ENCODE measurements at regions not wholly inside any gene's neighbourhood (a gene's known extent, or its start where the extent isn't known, plus 50 kb on each side); places are given as distances from the start of the nearest gene placed in this dataset.

- no TSS peak for BruUV-seq (replicated peaks)
- ATAC-seq (no peak), DNase-seq (ENCODE audit: low read depth, low spot score) (no peak)
- POLR2A ChIA-PET, result no interaction called here
- Histone ChIP-seq H3K36me3 (ENCODE audit: control insufficient read depth, insufficient read depth, low read length) (no peaks in the 10 kb centered on the region), H3K4me3 (ENCODE audit: low read depth in 2 of 2, low read length in 2 of 2) (no peak overlapping the region), H3K27ac (ENCODE audit: low read length) (no peak overlapping the region), H3K9me3 (ENCODE audit: control insufficient read depth, insufficient read depth, low read depth, low read length) (no peaks in the 10 kb centered on the region), H3K27me3 (ENCODE audit: control insufficient read depth, insufficient read depth, low read length) (no peaks in the 10 kb centered on the region), H3K4me1 (ENCODE audit: control insufficient read depth, insufficient read depth, low read length) (no peaks in the 10 kb centered on the region)
- CTCF ChIA-PET, result no interaction called here
- in situ Hi-C loops (cut with HindIII; ENCODE audit: low pct_unique_long_range_greater_than_20kb, low sequenced_read_pairs) (no loop called here), intact Hi-C loops (cut with micrococcal nuclease; ENCODE audit: unreplicated experiment) (no loop called here)
- TF ChIP-seq POLR2AphosphoS5 (IDR thresholded peaks at IDR 0.05; ENCODE audit: low read depth, low read length) (no peak), CTCF (IDR thresholded peaks at IDR 0.05) (no peak), TCF7L2 (IDR thresholded peaks at IDR 0.05; ENCODE audit: low read depth, low read length) (no peak), SIN3A (IDR thresholded peaks at IDR 0.05; ENCODE audit: borderline replicate concordance, insufficient read depth, low read depth, low read length) (no peak), REST (IDR thresholded peaks at IDR 0.05; ENCODE audit: insufficient read depth in 1 of 2, low read depth in 2 of 2, low read length in 1 of 2) (no peak)
These were observed 146.4 kb upstream of the CIBAR2 start for GRCh38 chr16:85258629-85259028.

GRCh38 chr16:85259115-85259831 lies 147.0 kb upstream of the CIBAR2 start:
- intact Hi-C loops (cut with micrococcal nuclease; ENCODE audit: unreplicated experiment), result no loop called here
- DNase-seq (ENCODE audit: low read depth, low spot score) (no peak), ATAC-seq (no peak)
- in situ Hi-C loops (cut with HindIII; ENCODE audit: low pct_unique_long_range_greater_than_20kb, low sequenced_read_pairs), result no loop called here
- TF ChIP-seq REST (IDR thresholded peaks at IDR 0.05; ENCODE audit: insufficient read depth in 1 of 2, low read depth in 2 of 2, low read length in 1 of 2), result no peak
- no peak for TF ChIP-seq SIN3A (IDR thresholded peaks at IDR 0.05; ENCODE audit: borderline replicate concordance, insufficient read depth, low read depth, low read length)
- no peak for TF ChIP-seq POLR2AphosphoS5 (IDR thresholded peaks at IDR 0.05; ENCODE audit: low read depth, low read length)
- TF ChIP-seq CTCF (IDR thresholded peaks at IDR 0.05), result no peak
- no peak for TF ChIP-seq TCF7L2 (IDR thresholded peaks at IDR 0.05; ENCODE audit: low read depth, low read length)
- H3K36me3 ChIP-seq (ENCODE audit: control insufficient read depth, insufficient read depth, low read length), result no peaks in the 10 kb centered on the region
- POLR2A ChIA-PET, result no interaction called here
- CTCF ChIA-PET, result interaction anchor here (0.5 kb wide), 1 partner anchor 14 kb away, joined by 3 read pairs; no protein-coding TSS in a partner anchor
- no peaks in the 10 kb centered on the region for H3K4me1 ChIP-seq (ENCODE audit: control insufficient read depth, insufficient read depth, low read length)
- no peak overlapping the region for H3K4me3 ChIP-seq (ENCODE audit: low read depth in 2 of 2, low read length in 2 of 2)
- H3K27me3 ChIP-seq (ENCODE audit: control insufficient read depth, insufficient read depth, low read length), result no peaks in the 10 kb centered on the region
- H3K9me3 ChIP-seq (ENCODE audit: control insufficient read depth, insufficient read depth, low read depth, low read length), result no peaks in the 10 kb centered on the region
- BruUV-seq (replicated peaks), result no TSS peak
- no peak overlapping the region for H3K27ac ChIP-seq (ENCODE audit: low read length)
